ENCODE measurements at regions not wholly inside any gene's neighbourhood (a gene's known extent, or its start where the extent isn't known, plus 50 kb on each side); places are given as distances from the start of the nearest gene placed in this dataset.

GRCh38 chr19:30151081-30151480, 209.0 kb downstream of the URI1 start:
- no peak for ATAC-seq
- Histone ChIP-seq H3K27me3 (peaks cover 20% of the 10 kb centered on the region), H3K4me3 (no peak overlapping the region), H3K27ac (no peak overlapping the region), H3K36me3 (no peaks in the 10 kb centered on the region), H3K4me1 (no peaks in the 10 kb centered on the region), H3K9me3 (no peaks in the 10 kb centered on the region)
- 56 to 60% methylated on average over 6 of the region's 6 CpGs for WGBS, 2 donors (ENCODE audit: low coverage in 1 of 2)
- TF ChIP-seq POLR2A (IDR thresholded peaks at IDR 0.05): no peak
- no peak for TF ChIP-seq POLR2AphosphoS5 (IDR thresholded peaks at IDR 0.05)
- TF ChIP-seq CTCF (IDR thresholded peaks at IDR 0.05): no peak
- no peak for TF ChIP-seq EP300 (IDR thresholded peaks at IDR 0.05)

DNA sequence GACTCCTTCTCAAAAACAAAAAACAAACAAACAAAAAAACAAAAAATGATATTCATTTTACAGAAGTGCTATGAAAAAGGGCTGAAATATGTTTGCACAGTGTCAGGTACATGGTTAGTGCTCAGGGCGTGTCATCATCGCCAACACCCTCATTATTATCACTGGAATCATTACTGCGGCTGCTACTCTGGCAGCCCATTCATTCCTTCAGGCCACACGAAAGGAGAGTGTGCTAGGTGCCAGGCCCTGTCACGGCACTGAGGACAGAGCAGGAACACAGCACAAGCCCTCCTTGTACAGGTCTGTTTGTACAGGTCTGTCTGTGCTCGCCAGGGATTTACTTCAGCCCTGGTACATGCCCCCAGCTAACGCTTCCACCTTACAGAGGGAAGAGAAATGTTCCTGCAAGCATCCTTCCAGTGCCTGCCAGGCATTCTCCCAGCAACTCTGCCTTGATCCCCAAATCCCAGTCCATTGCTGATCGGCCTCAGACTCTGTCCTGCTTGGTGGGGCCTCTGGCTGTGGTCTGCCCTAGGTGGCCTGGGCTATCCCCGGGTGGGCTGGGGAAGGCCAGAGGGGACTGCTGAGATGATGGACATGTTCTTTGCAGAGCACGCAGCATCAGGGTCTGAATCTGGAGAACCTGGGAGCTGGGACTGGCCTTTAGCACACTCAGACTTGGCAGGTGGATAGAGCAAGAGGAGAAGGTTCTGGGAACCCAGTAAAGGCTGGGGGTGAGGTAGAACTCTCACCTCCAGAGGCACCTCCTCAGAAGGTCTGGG, 210.7 kb downstream of the URI1 start:
- 90 to 92% methylated on average over 6 to 7 of the region's 10 CpGs for WGBS, 2 donors (ENCODE audit: low coverage in 1 of 2)
- Histone ChIP-seq H3K36me3 (no peaks in the 10 kb centered on the region), H3K9me3 (no peaks in the 10 kb centered on the region), H3K4me3 (no peak overlapping the region), H3K27me3 (peaks cover 25% of the 10 kb centered on the region), H3K4me1 (no peaks in the 10 kb centered on the region), H3K27ac (no peak overlapping the region)
- TF ChIP-seq POLR2A (IDR thresholded peaks at IDR 0.05) (no peak), POLR2AphosphoS5 (IDR thresholded peaks at IDR 0.05) (no peak), EP300 (IDR thresholded peaks at IDR 0.05) (no peak), CTCF (IDR thresholded peaks at IDR 0.05) (no peak)
- ATAC-seq: no peak

DNA sequence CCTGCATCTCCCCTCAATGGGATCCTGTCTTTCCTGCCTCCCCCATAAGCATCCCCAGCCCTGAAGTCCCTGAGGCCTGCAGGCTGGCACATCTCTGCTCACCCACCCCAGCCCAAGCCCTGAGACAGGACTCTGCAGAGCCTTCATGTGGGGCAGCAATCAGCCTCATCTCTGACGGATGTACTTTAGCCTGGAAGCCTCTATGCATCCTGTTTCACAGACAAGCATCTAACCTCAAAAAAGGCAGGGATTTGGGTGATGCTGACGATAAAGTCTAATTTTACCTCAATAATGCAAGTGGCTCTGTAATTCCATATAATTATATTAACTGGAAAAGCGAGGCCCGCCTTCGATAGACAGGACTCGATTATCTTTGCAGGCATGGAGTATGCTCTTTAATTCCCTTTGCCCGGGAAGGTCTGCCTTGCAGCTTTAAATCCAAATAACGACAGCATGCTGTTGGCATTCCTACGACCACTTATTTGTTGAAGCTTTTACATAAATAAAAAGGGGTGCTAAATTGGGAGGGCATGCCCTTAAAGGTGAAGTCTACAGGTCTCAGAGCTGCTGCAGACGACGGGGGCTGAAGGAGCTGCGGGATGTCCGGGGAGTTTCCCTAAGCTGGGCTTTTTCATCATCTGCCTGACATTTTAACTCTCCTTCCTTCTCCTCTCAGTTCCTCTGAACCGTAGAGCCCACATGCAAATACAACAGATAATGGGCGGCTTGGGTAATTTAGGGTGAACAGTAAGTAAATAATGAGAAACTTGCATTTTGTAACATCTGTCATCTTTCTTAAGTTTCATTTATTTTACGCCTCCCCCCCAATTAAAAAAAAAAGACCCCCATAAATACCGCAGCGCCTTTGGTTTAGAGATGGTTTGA, 211.5 kb downstream of the URI1 start:
- Histone ChIP-seq H3K9me3 (no peaks in the 10 kb centered on the region), H3K4me1 (no peaks in the 10 kb centered on the region), H3K36me3 (no peaks in the 10 kb centered on the region), H3K27me3 (peaks cover 29% of the 10 kb centered on the region), H3K27ac (no peak overlapping the region), H3K4me3 (no peak overlapping the region)
- WGBS, 2 donors (ENCODE audit: low coverage in 1 of 2): 29 to 36% methylated on average over 10 to 11 of the region's 18 CpGs
- TF ChIP-seq CTCF (IDR thresholded peaks at IDR 0.05): no peak
- TF ChIP-seq EP300 (IDR thresholded peaks at IDR 0.05): no peak
- no peak for TF ChIP-seq POLR2A (IDR thresholded peaks at IDR 0.05)
- no peak for TF ChIP-seq POLR2AphosphoS5 (IDR thresholded peaks at IDR 0.05)
- no peak for ATAC-seq

DNA sequence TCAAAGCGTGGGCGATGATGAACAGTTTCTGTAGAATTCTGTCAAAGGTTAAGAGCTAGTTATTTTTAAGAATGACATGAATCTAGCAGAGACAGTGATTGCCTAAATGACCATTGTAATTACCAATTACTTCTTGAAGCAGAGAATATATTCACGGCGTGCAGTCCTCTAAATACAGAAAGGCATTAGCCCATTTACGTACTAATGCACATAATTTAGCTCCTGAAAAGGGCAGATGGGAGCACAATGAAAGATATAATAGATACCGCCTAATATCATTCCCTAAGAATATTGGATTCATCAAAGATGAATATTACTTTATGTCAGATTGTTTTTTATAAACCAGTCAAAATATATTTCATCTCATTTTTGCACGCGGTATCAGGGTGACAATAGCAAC, 212.4 kb downstream of the URI1 start:
- H3K27ac ChIP-seq: no peak overlapping the region
- no peaks in the 10 kb centered on the region for H3K4me1 ChIP-seq
- peaks cover 32% of the 10 kb centered on the region for H3K27me3 ChIP-seq
- no peaks in the 10 kb centered on the region for H3K36me3 ChIP-seq
- H3K4me3 ChIP-seq: no peak overlapping the region
- H3K9me3 ChIP-seq: no peaks in the 10 kb centered on the region
- no peak for ATAC-seq
- WGBS, 2 donors (ENCODE audit: low coverage in 1 of 2): 72 to 78% methylated on average over 8 of the region's 8 CpGs
- TF ChIP-seq POLR2AphosphoS5 (IDR thresholded peaks at IDR 0.05) (no peak), EP300 (IDR thresholded peaks at IDR 0.05) (no peak), POLR2A (IDR thresholded peaks at IDR 0.05) (no peak), CTCF (IDR thresholded peaks at IDR 0.05) (no peak)

Measured in gastroesophageal sphincter (tissue), 4 donors.